SK-N-MC (cell line): ENCODE measurements at regions not wholly inside any gene's neighbourhood (a gene's known extent, or its start where the extent isn't known, plus 50 kb on each side); places are given as distances from the start of the nearest gene placed in this dataset.

ENCODE experiments used
- EZH2 ChIP-seq: fragments of 200-600 bp; sonication (generic); IDR thresholded peaks from one replicate; pipeline ENCODE4 v1.6.1; 2017; ENCODE audit warnings: antibody characterized with exemption
- POLR2AphosphoS5 ChIP-seq: IDR thresholded peaks from 2 replicates; pipeline ENCODE4 v1.6.1; 2012; ENCODE audit warnings: mild to moderate bottlenecking, low read depth, low read length, borderline replicate concordance

DNA sequence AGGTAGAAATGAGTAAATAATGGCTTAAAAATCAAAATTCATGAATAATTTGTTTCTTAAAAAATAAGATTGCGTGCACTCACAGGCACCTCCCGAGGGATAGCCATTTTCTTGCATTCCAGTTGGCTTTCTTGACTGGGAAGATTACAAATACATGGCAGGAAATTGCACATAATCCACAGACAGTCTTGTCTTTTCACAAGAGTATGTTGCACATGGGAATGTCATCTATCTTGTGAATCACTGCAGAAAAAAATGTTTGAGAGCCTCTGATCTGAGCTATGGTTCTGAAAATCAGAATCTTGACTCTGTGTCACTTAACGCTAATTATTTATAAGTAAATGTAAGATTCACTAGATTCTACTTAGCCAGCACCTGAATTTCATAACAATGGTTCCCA is 74.1 kb upstream of the PRKG1 start:
- no peak for TF ChIP-seq POLR2AphosphoS5
- TF ChIP-seq EZH2, result no peak
